H9 (cell line): ENCODE measurements at regions not wholly inside any gene's neighbourhood (a gene's known extent, or its start where the extent isn't known, plus 50 kb on each side); places are given as distances from the start of the nearest gene placed in this dataset.

Experiments used
- DNase-seq: peaks from one replicate; pipeline ENCODE4 v3.0.0-alpha.2; 2017
- H2AFZ ChIP-seq: one replicate; pipeline ENCODE4 v1.6.1; 2013; ENCODE audit warnings: mild to moderate bottlenecking, low read length, control low read depth, moderate library complexity
- H2AK5ac ChIP-seq: 2 replicates; pipeline ENCODE4 v1.6.1; 2013; ENCODE audit warnings: low read length, control low read depth, mixed read lengths; ENCODE audit not compliant: insufficient read length
- H2BK120ac ChIP-seq: one replicate; pipeline ENCODE4 v1.6.1; 2013; ENCODE audit warnings: low read depth, mild to moderate bottlenecking, low read length, control low read depth, inconsistent platforms; ENCODE audit not compliant: poor library complexity, severe bottlenecking
- H2BK12ac ChIP-seq: 2 replicates; pipeline ENCODE4 v1.6.1; 2013; ENCODE audit warnings: low read length, control low read depth, mixed read lengths, low read depth; ENCODE audit not compliant: insufficient read length
- H2BK15ac ChIP-seq: 2 replicates; pipeline ENCODE4 v1.6.1; 2013; ENCODE audit warnings: low read depth, low read length, control low read depth
- H2BK20ac ChIP-seq: one replicate; pipeline ENCODE4 v1.6.1; 2013; ENCODE audit warnings: low read depth, mild to moderate bottlenecking, low read length, control low read depth, inconsistent platforms; ENCODE audit not compliant: poor library complexity, severe bottlenecking
- H2BK5ac ChIP-seq: 2 replicates; pipeline ENCODE4 v1.6.1; 2013; ENCODE audit warnings: low read length, control low read depth, mixed read lengths; ENCODE audit not compliant: insufficient read length
- H3K14ac ChIP-seq: 2 replicates; pipeline ENCODE4 v1.6.1; 2013; ENCODE audit warnings: low read length, control low read depth; ENCODE audit not compliant: insufficient read depth
- H3K18ac ChIP-seq: 2 replicates; pipeline ENCODE4 v1.6.1; 2013; ENCODE audit warnings: low read depth, mild to moderate bottlenecking, mixed read lengths, low read length, control low read depth; ENCODE audit not compliant: insufficient read length
- H3K23ac ChIP-seq: 2 replicates; pipeline ENCODE4 v1.6.1; 2013; ENCODE audit warnings: low read length, control low read depth, mixed read lengths, low read depth; ENCODE audit not compliant: insufficient read length
- H3K23me2 ChIP-seq: 2 replicates; pipeline ENCODE4 v1.6.1; 2013; ENCODE audit warnings: low read depth, mild to moderate bottlenecking, mixed read lengths, low read length, control low read depth; ENCODE audit not compliant: insufficient read length, poor library complexity, severe bottlenecking
- H3K27ac ChIP-seq: 2 replicates; pipeline ENCODE4 v1.5.1; 2013; ENCODE audit warnings: low read length, control low read depth, mixed read lengths, low read depth; ENCODE audit not compliant: insufficient read length
- H3K27me3 ChIP-seq: 2 replicates; pipeline ENCODE4 v1.6.1; 2013; ENCODE audit warnings: low read length, control low read depth, inconsistent platforms; ENCODE audit not compliant: insufficient read depth
- H3K4ac ChIP-seq: 2 replicates; pipeline ENCODE4 v1.6.1; 2013; ENCODE audit warnings: low read depth, mild to moderate bottlenecking, control low read depth, inconsistent platforms, low read length, moderate library complexity
- H3K4me1 ChIP-seq: 2 replicates; pipeline ENCODE4 v1.6.1; 2013; ENCODE audit warnings: low read length, control low read depth, inconsistent platforms; ENCODE audit not compliant: insufficient read depth
- H3K4me2 ChIP-seq: 2 replicates; pipeline ENCODE4 v1.6.1; 2013; ENCODE audit warnings: low read length, control low read depth, mixed read lengths; ENCODE audit not compliant: insufficient read length, insufficient read depth
- H3K56ac ChIP-seq: 2 replicates; pipeline ENCODE4 v1.6.1; 2013; ENCODE audit warnings: low read depth, mild to moderate bottlenecking, mixed read lengths, low read length, control low read depth; ENCODE audit not compliant: insufficient read length
- H3K79me1 ChIP-seq: 2 replicates; pipeline ENCODE4 v1.6.1; 2013; ENCODE audit warnings: low read depth, mild to moderate bottlenecking, moderate library complexity, low read length, control low read depth, inconsistent platforms; ENCODE audit not compliant: insufficient read depth, poor library complexity, severe bottlenecking
- H3K79me2 ChIP-seq: 2 replicates; pipeline ENCODE4 v1.6.1; 2013; ENCODE audit warnings: low read length, control low read depth, inconsistent platforms; ENCODE audit not compliant: insufficient read depth
- H3K9ac ChIP-seq: 2 replicates; pipeline ENCODE4 v1.6.1; 2013; ENCODE audit warnings: low read length, control low read depth, mixed read lengths; ENCODE audit not compliant: insufficient read length; ENCODE audit errors: extremely low read depth
- H3K9me3 ChIP-seq: one replicate; pipeline ENCODE4 v1.6.1; 2013; ENCODE audit warnings: low read depth, low read length, inconsistent platforms; ENCODE audit not compliant: control insufficient read depth
- H3T11ph ChIP-seq: one replicate; pipeline ENCODE4 v1.6.1; 2013; ENCODE audit warnings: mild to moderate bottlenecking, low read length, control low read depth, inconsistent platforms
- H4K20me1 ChIP-seq: one replicate; pipeline ENCODE4 v1.6.1; 2013; ENCODE audit not compliant: control insufficient read depth, insufficient read length, insufficient read depth
- H4K5ac ChIP-seq: 2 replicates; pipeline ENCODE4 v1.6.1; 2013; ENCODE audit warnings: low read depth, mild to moderate bottlenecking, mixed read lengths, low read length, control low read depth; ENCODE audit not compliant: insufficient read length
- H4K8ac ChIP-seq: replicated peaks from 2 replicates; pipeline ENCODE4 v1.6.1; 2013; ENCODE audit warnings: low read length, control low read depth, mixed read lengths, low read depth; ENCODE audit not compliant: insufficient read length
- H4K91ac ChIP-seq: 2 replicates; pipeline ENCODE4 v1.6.1; 2013; ENCODE audit warnings: low read depth, mild to moderate bottlenecking, moderate library complexity, mixed read lengths, low read length, control low read depth; ENCODE audit not compliant: insufficient read length
- H3K27ac Mint-ChIP-seq, 3 experiments: 2 replicates in 2 of 3; 3 replicates in 1 of 3; pipeline ENCODE4 v1.8.0; 2020 to 2021; ENCODE audit warnings: mixed read lengths in 3 of 3, mild to moderate bottlenecking in 1 of 3, moderate library complexity in 1 of 3
- H3K27me3 Mint-ChIP-seq: 2 replicates; pipeline ENCODE4 v1.8.0; 2021; ENCODE audit warnings: low read depth, mild to moderate bottlenecking, moderate library complexity, mixed read lengths
- H3K36me3 Mint-ChIP-seq, 3 experiments: 2 replicates in 2 of 3; 3 replicates in 1 of 3; pipeline ENCODE4 v1.8.0; 2020 to 2021; ENCODE audit warnings: low read depth in 3 of 3, mixed read lengths in 3 of 3; ENCODE audit not compliant: insufficient read depth in 1 of 3
- H3K4me1 Mint-ChIP-seq, 2 experiments: 2 replicates each; pipeline ENCODE4 v1.8.0; 2020; ENCODE audit warnings: mixed read lengths in 2 of 2
- H3K4me3 Mint-ChIP-seq, 2 experiments: 2 replicates in 1 of 2; 3 replicates in 1 of 2; pipeline ENCODE4 v1.8.0; 2020 to 2021; ENCODE audit warnings: mild to moderate bottlenecking in 2 of 2, mixed read lengths in 2 of 2, moderate library complexity in 1 of 2
- H3K9me3 Mint-ChIP-seq, 2 experiments: 2 replicates in 1 of 2; 3 replicates in 1 of 2; pipeline ENCODE4 v1.8.0; 2020; ENCODE audit warnings: mild to moderate bottlenecking in 2 of 2, mixed read lengths in 2 of 2, moderate library complexity in 1 of 2
- WGBS: extraction: QIAGEN DNeasy Blood & Tissue Kit; methylation state at CpG from one replicate; pipeline ENCODE4 v1.1.7; 2013; ENCODE audit warnings: missing lambda C conversion rate, low lambda C conversion rate, mixed read lengths; ENCODE audit not compliant: insufficient read length; ENCODE audit errors: extremely low coverage; 5-methylcytosine and 5-hydroxymethylcytosine counted together
- TF ChIP-seq, protein P1 (sequence below): fragments of 200-600 bp; sonication (generic); conservative IDR thresholded peaks from 3 replicates; pipeline ENCODE4 v1.8.0; 2021; ENCODE audit warnings: antibody characterized with exemption, mild to moderate bottlenecking

- no peaks in the 10 kb centered on the region for H3K27me3 Mint-ChIP-seq
- no peak overlapping the region for H3K27ac ChIP-seq
- H3K27ac Mint-ChIP-seq, result no peak overlapping the region
- no peak overlapping the region for H3K18ac ChIP-seq
- H2AFZ ChIP-seq, result no peak overlapping the region
- no peaks in the 10 kb centered on the region for H3K9me3 Mint-ChIP-seq
- TF ChIP-seq, protein P1, sequence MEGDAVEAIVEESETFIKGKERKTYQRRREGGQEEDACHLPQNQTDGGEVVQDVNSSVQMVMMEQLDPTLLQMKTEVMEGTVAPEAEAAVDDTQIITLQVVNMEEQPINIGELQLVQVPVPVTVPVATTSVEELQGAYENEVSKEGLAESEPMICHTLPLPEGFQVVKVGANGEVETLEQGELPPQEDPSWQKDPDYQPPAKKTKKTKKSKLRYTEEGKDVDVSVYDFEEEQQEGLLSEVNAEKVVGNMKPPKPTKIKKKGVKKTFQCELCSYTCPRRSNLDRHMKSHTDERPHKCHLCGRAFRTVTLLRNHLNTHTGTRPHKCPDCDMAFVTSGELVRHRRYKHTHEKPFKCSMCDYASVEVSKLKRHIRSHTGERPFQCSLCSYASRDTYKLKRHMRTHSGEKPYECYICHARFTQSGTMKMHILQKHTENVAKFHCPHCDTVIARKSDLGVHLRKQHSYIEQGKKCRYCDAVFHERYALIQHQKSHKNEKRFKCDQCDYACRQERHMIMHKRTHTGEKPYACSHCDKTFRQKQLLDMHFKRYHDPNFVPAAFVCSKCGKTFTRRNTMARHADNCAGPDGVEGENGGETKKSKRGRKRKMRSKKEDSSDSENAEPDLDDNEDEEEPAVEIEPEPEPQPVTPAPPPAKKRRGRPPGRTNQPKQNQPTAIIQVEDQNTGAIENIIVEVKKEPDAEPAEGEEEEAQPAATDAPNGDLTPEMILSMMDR, result no peak
- no peak overlapping the region for H4K5ac ChIP-seq
- H3K23me2 ChIP-seq, result no peaks in the 10 kb centered on the region
- no peak overlapping the region for H3K14ac ChIP-seq
- no peak overlapping the region for H3K4ac ChIP-seq
- no peaks in the 10 kb centered on the region for H3K4me1 Mint-ChIP-seq
- no peaks in the 10 kb centered on the region for H3K27me3 ChIP-seq
- WGBS, result 100% methylated on average over 2 of the region's 3 CpGs
- H3K4me1 ChIP-seq, result no peaks in the 10 kb centered on the region
- no peak overlapping the region for H2BK5ac ChIP-seq
- H4K20me1 ChIP-seq, result no peaks in the 10 kb centered on the region
- no peak overlapping the region for H3K56ac ChIP-seq
- H2BK12ac ChIP-seq, result no peak overlapping the region
- no peak overlapping the region for H2AK5ac ChIP-seq
- H3K79me2 ChIP-seq, result no peaks in the 10 kb centered on the region
- H3T11ph ChIP-seq, result no peak overlapping the region
- H3K23ac ChIP-seq, result no peak overlapping the region
- no peak overlapping the region for H2BK15ac ChIP-seq
- no peaks in the 10 kb centered on the region for H3K36me3 Mint-ChIP-seq
- H4K8ac ChIP-seq, result no peak overlapping the region
- H3K9me3 ChIP-seq, result no peaks in the 10 kb centered on the region
- DNase-seq, result no peak
- H3K4me2 ChIP-seq, result no peak overlapping the region
- H2BK20ac ChIP-seq, result no peak overlapping the region
- no peaks in the 10 kb centered on the region for H3K79me1 ChIP-seq
- H2BK120ac ChIP-seq, result no peak overlapping the region
- no peak overlapping the region for H3K9ac ChIP-seq
- H3K4me3 Mint-ChIP-seq, result no peak overlapping the region
- no peak overlapping the region for H4K91ac ChIP-seq
Measured at GRCh38 chr18:41231681-41232080, 723.4 kb upstream of the PIK3C3 start.
